ENCODE measurements at regions not wholly inside any gene's neighbourhood (a gene's known extent, or its start where the extent isn't known, plus 50 kb on each side); places are given as distances from the start of the nearest gene placed in this dataset.

GRCh38 chr9:82555031-82555430, 507.9 kb downstream of the RASEF start:
- no peak overlapping the region for H3K23ac ChIP-seq (ENCODE audit: low read depth, low read length, poor library complexity)
- no peak overlapping the region for H2BK120ac ChIP-seq (ENCODE audit: low read depth, low read length)
- no peaks in the 10 kb centered on the region for H3K79me1 ChIP-seq (ENCODE audit: low read depth, low read length)
- no peak overlapping the region for H3K4me3 ChIP-seq (ENCODE audit: low read length in 2 of 2)
- H2AK5ac ChIP-seq (ENCODE audit: low read depth, low read length): no peak overlapping the region
- H3K9me3 ChIP-seq (replicated peaks in 1 of 2; ENCODE audit: control insufficient read depth in 2 of 2, insufficient read depth in 1 of 2, low read depth in 1 of 2, low read length in 2 of 2): no peaks in the 10 kb centered on the region
- H3K27ac ChIP-seq (replicated peaks; ENCODE audit: low read length): no peak overlapping the region
- H3K4me2 ChIP-seq (ENCODE audit: insufficient read depth, low read length, poor library complexity, severe bottlenecking): no peak overlapping the region
- no peaks in the 10 kb centered on the region for H3K36me3 ChIP-seq (replicated peaks in 1 of 2; ENCODE audit: control insufficient read depth in 2 of 2, insufficient read depth in 2 of 2, low read length in 2 of 2)
- no peak overlapping the region for H3K4ac ChIP-seq (ENCODE audit: low read length)
- H2BK5ac ChIP-seq (ENCODE audit: low read length): no peak overlapping the region
- H4K91ac ChIP-seq (ENCODE audit: low read depth, low read length, poor library complexity): no peak overlapping the region
- H3K9ac ChIP-seq (ENCODE audit: low read depth, low read length, poor library complexity): no peak overlapping the region
- WGBS, 2 donors (ENCODE audit: extremely low coverage in 2 of 2, insufficient read length in 2 of 2, insufficient replicate concordance in 1 of 2): no CpG with 5 or more reads among the region's 1 CpG
- no peak overlapping the region for H3K14ac ChIP-seq (ENCODE audit: low read length)
- no peak overlapping the region for H4K8ac ChIP-seq (ENCODE audit: low read depth, low read length)
- no peak overlapping the region for H3K18ac ChIP-seq (ENCODE audit: low read length)
- peaks cover 0 to 5% of the 10 kb centered on the region in 2 donors for H3K4me1 ChIP-seq (ENCODE audit: control insufficient read depth in 2 of 2, insufficient read depth in 1 of 2, low read depth in 1 of 2, low read length in 2 of 2)
- no peak overlapping the region for H2AFZ ChIP-seq (ENCODE audit: low read length)
- H2BK12ac ChIP-seq (ENCODE audit: low read length): no peak overlapping the region
- H2BK15ac ChIP-seq (ENCODE audit: low read length): no peak overlapping the region
- no peak for DNase-seq (ENCODE audit: low spot score)
- no peaks in the 10 kb centered on the region for H3K27me3 ChIP-seq (ENCODE audit: control insufficient read depth in 3 of 3, insufficient read depth in 3 of 3, low read depth in 1 of 3, low read length in 3 of 3)

GRCh38 chr9:82555431-82556051, 507.4 kb downstream of the RASEF start:
- Histone ChIP-seq H3K4me1 (ENCODE audit: control insufficient read depth in 2 of 2, insufficient read depth in 1 of 2, low read depth in 1 of 2, low read length in 2 of 2) (peaks cover 0 to 5% of the 10 kb centered on the region in 2 donors), H3K27ac (replicated peaks; ENCODE audit: low read length) (no peak overlapping the region)
- no CpG with 5 or more reads among the region's 7 CpGs for WGBS, 2 donors (ENCODE audit: extremely low coverage in 2 of 2, insufficient read length in 2 of 2, insufficient replicate concordance in 1 of 2)

GRCh38 chr9:82558346-82558745, 504.6 kb downstream of the RASEF start:
- H3K23ac ChIP-seq (ENCODE audit: low read depth, low read length, poor library complexity): no peak overlapping the region
- no peak overlapping the region for H3K18ac ChIP-seq (ENCODE audit: low read length)
- no peak overlapping the region for H3K27ac ChIP-seq (replicated peaks; ENCODE audit: low read length)
- no peak overlapping the region for H2AFZ ChIP-seq (ENCODE audit: low read length)
- DNase-seq (ENCODE audit: low spot score): no peak
- no peak overlapping the region for H4K91ac ChIP-seq (ENCODE audit: low read depth, low read length, poor library complexity)
- no peaks in the 10 kb centered on the region for H3K27me3 ChIP-seq (ENCODE audit: control insufficient read depth in 3 of 3, insufficient read depth in 3 of 3, low read depth in 1 of 3, low read length in 3 of 3)
- no peak overlapping the region for H3K4me3 ChIP-seq (ENCODE audit: low read length in 2 of 2)
- no peaks in the 10 kb centered on the region for H3K79me1 ChIP-seq (ENCODE audit: low read depth, low read length)
- H4K8ac ChIP-seq (ENCODE audit: low read depth, low read length): no peak overlapping the region
- H3K36me3 ChIP-seq (replicated peaks in 1 of 2; ENCODE audit: control insufficient read depth in 2 of 2, insufficient read depth in 2 of 2, low read length in 2 of 2): peaks cover 0 to under 1% of the 10 kb centered on the region in 2 donors
- H2AK5ac ChIP-seq (ENCODE audit: low read depth, low read length): no peak overlapping the region
- no peak overlapping the region for H3K9ac ChIP-seq (ENCODE audit: low read depth, low read length, poor library complexity)
- H2BK120ac ChIP-seq (ENCODE audit: low read depth, low read length): no peak overlapping the region
- H3K4ac ChIP-seq (ENCODE audit: low read length): no peak overlapping the region
- no peak overlapping the region for H2BK12ac ChIP-seq (ENCODE audit: low read length)
- no peak overlapping the region for H3K14ac ChIP-seq (ENCODE audit: low read length)
- H3K4me2 ChIP-seq (ENCODE audit: insufficient read depth, low read length, poor library complexity, severe bottlenecking): no peak overlapping the region
- H2BK5ac ChIP-seq (ENCODE audit: low read length): no peak overlapping the region
- no peak overlapping the region for H2BK15ac ChIP-seq (ENCODE audit: low read length)
- WGBS, 2 donors (ENCODE audit: extremely low coverage in 2 of 2, insufficient read length in 2 of 2, insufficient replicate concordance in 1 of 2): no CpG with 5 or more reads among the region's 1 CpG
- peaks cover 0 to 3% of the 10 kb centered on the region in 2 donors for H3K4me1 ChIP-seq (ENCODE audit: control insufficient read depth in 2 of 2, insufficient read depth in 1 of 2, low read depth in 1 of 2, low read length in 2 of 2)
- H3K9me3 ChIP-seq (replicated peaks in 1 of 2; ENCODE audit: control insufficient read depth in 2 of 2, insufficient read depth in 1 of 2, low read depth in 1 of 2, low read length in 2 of 2): peaks cover 0 to under 1% of the 10 kb centered on the region in 2 donors

More at GRCh38 chr9:82555431-82556051, 507.4 kb downstream of the RASEF start:
- Histone ChIP-seq H2BK5ac (ENCODE audit: low read length) (no peak overlapping the region), H3K27me3 (ENCODE audit: control insufficient read depth in 3 of 3, insufficient read depth in 3 of 3, low read depth in 1 of 3, low read length in 3 of 3) (no peaks in the 10 kb centered on the region), H3K23ac (ENCODE audit: low read depth, low read length, poor library complexity) (no peak overlapping the region), H4K8ac (ENCODE audit: low read depth, low read length) (no peak overlapping the region), H3K18ac (ENCODE audit: low read length) (no peak overlapping the region), H3K9ac (ENCODE audit: low read depth, low read length, poor library complexity) (no peak overlapping the region), H2BK120ac (ENCODE audit: low read depth, low read length) (no peak overlapping the region), H3K4ac (ENCODE audit: low read length) (no peak overlapping the region), H3K9me3 (replicated peaks in 1 of 2; ENCODE audit: control insufficient read depth in 2 of 2, insufficient read depth in 1 of 2, low read depth in 1 of 2, low read length in 2 of 2) (no peaks in the 10 kb centered on the region), H3K4me3 (ENCODE audit: low read length in 2 of 2) (no peak overlapping the region), H3K4me2 (ENCODE audit: insufficient read depth, low read length, poor library complexity, severe bottlenecking) (no peak overlapping the region), H3K79me1 (ENCODE audit: low read depth, low read length) (no peaks in the 10 kb centered on the region), H2BK12ac (ENCODE audit: low read length) (no peak overlapping the region), H2BK15ac (ENCODE audit: low read length) (no peak overlapping the region), H2AFZ (ENCODE audit: low read length) (no peak overlapping the region), H3K14ac (ENCODE audit: low read length) (no peak overlapping the region), H2AK5ac (ENCODE audit: low read depth, low read length) (no peak overlapping the region), H4K91ac (ENCODE audit: low read depth, low read length, poor library complexity) (no peak overlapping the region), H3K36me3 (replicated peaks in 1 of 2; ENCODE audit: control insufficient read depth in 2 of 2, insufficient read depth in 2 of 2, low read length in 2 of 2) (no peaks in the 10 kb centered on the region)
- DNase-seq (ENCODE audit: low spot score): no peak

- no peak overlapping the region for H3K14ac ChIP-seq (ENCODE audit: low read length)
- H3K4ac ChIP-seq (ENCODE audit: low read length): no peak overlapping the region
- no peak overlapping the region for H3K4me2 ChIP-seq (ENCODE audit: insufficient read depth, low read length, poor library complexity, severe bottlenecking)
- no peak overlapping the region for H3K23ac ChIP-seq (ENCODE audit: low read depth, low read length, poor library complexity)
- DNase-seq (ENCODE audit: low spot score): no peak
- no peak overlapping the region for H4K8ac ChIP-seq (ENCODE audit: low read depth, low read length)
- no peak overlapping the region for H3K27ac ChIP-seq (replicated peaks; ENCODE audit: low read length)
- no peak overlapping the region for H2BK12ac ChIP-seq (ENCODE audit: low read length)
- H3K4me1 ChIP-seq (ENCODE audit: control insufficient read depth in 2 of 2, insufficient read depth in 1 of 2, low read depth in 1 of 2, low read length in 2 of 2): peaks cover 0 to 3% of the 10 kb centered on the region in 2 donors
- no peak overlapping the region for H2AK5ac ChIP-seq (ENCODE audit: low read depth, low read length)
- no peak overlapping the region for H2BK15ac ChIP-seq (ENCODE audit: low read length)
- no peak overlapping the region for H2BK5ac ChIP-seq (ENCODE audit: low read length)
- H3K27me3 ChIP-seq (ENCODE audit: control insufficient read depth in 3 of 3, insufficient read depth in 3 of 3, low read depth in 1 of 3, low read length in 3 of 3): no peaks in the 10 kb centered on the region
- WGBS, 2 donors (ENCODE audit: extremely low coverage in 2 of 2, insufficient read length in 2 of 2, insufficient replicate concordance in 1 of 2): no CpG with 5 or more reads among the region's 9 CpGs
- H3K4me3 ChIP-seq (ENCODE audit: low read length in 2 of 2): no peak overlapping the region
- peaks cover 0 to 4% of the 10 kb centered on the region in 2 donors for H3K9me3 ChIP-seq (replicated peaks in 1 of 2; ENCODE audit: control insufficient read depth in 2 of 2, insufficient read depth in 1 of 2, low read depth in 1 of 2, low read length in 2 of 2)
- no peak overlapping the region for H3K9ac ChIP-seq (ENCODE audit: low read depth, low read length, poor library complexity)
- H2AFZ ChIP-seq (ENCODE audit: low read length): no peak overlapping the region
- H3K18ac ChIP-seq (ENCODE audit: low read length): no peak overlapping the region
- H3K36me3 ChIP-seq (replicated peaks in 1 of 2; ENCODE audit: control insufficient read depth in 2 of 2, insufficient read depth in 2 of 2, low read length in 2 of 2): peaks cover 0 to 2% of the 10 kb centered on the region in 2 donors
- H2BK120ac ChIP-seq (ENCODE audit: low read depth, low read length): no peak overlapping the region
- no peaks in the 10 kb centered on the region for H3K79me1 ChIP-seq (ENCODE audit: low read depth, low read length)
- H4K91ac ChIP-seq (ENCODE audit: low read depth, low read length, poor library complexity): no peak overlapping the region
Measured at GRCh38 chr9:82558855-82559630, 503.9 kb downstream of the RASEF start.
